ENCODE measurements at regions not wholly inside any gene's neighbourhood (a gene's known extent, or its start where the extent isn't known, plus 50 kb on each side); places are given as distances from the start of the nearest gene placed in this dataset.
"Not testable (repeated sequence)": the region's sequence is repeated elsewhere in the genome, so short reads cannot be mapped to it uniquely, and the experiment has no call there.

- no peak for DNase-seq (ENCODE audit: low spot score)
These were observed 102.0 kb upstream of the LSM6 start for GRCh38 chr4:146073517-146073916.

DNA sequence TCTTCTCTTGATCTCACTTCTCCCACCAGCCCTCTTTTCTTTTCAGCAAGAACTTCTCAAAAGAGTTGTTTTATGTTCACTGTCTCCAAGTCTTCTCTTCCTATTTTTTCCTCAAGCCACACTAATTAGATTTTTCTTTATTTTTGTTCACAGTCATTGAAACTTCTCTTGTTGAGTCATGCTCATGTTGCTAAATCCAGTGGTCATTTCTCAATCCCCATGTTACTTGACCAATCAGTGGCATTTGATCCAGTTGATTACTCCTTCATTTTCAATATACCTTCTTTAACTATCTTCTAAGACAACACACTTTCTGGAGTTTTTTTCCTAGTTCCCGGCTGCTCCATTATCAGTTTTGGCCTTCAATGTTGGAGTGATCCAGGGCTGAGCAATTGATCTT lies 103.1 kb upstream of the LSM6 start:
- no peak for DNase-seq (ENCODE audit: low spot score)

- no peak for DNase-seq (ENCODE audit: low spot score)
These were observed 104.1 kb upstream of the LSM6 start for GRCh38 chr4:146071390-146071789.

DNA sequence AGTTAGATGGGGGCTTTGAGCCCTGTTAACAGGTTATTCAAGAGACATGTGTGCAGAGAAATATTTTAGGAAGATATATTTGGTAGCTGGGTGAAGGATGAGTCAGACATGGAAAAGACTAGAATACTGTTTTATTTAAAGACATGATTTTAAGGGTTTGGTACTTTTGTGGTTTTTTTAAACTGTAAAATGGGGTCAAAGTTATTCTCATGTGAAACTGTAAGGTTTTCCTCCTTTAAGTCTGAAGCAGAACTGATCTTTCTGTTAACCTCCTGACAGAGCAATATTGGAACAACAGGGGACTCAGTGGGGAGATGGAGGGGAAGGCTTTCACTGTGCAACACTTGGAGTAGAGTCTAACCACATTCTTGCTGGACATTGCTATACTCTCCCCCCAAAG lies 112.4 kb upstream of the LSM6 start:
- no peak for DNase-seq (ENCODE audit: low spot score)

DNA sequence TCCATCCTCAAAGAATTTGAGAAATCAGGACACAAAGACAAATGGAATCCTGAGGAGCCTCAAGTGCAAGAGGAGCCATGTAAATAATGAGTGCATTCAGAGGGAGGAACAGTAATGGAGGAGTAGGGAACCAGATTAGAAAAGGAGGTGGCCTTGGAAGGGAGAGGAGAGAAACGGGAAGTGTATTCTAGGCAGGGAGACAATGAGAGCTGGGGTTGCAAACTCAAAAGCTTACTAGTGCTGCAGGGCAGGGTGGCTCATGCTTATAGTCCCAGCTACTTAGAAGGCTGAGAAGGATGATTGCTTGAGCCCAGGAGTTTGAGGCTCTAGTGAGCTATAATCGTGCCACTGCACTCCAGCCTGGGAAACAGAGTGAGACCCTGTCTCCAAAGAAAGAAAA lies 113.2 kb upstream of the LSM6 start:
- no peak for DNase-seq (ENCODE audit: low spot score)

- no peak for DNase-seq (ENCODE audit: low spot score)
These were observed 113.7 kb upstream of the LSM6 start for GRCh38 chr4:146061610-146062334.

DNA sequence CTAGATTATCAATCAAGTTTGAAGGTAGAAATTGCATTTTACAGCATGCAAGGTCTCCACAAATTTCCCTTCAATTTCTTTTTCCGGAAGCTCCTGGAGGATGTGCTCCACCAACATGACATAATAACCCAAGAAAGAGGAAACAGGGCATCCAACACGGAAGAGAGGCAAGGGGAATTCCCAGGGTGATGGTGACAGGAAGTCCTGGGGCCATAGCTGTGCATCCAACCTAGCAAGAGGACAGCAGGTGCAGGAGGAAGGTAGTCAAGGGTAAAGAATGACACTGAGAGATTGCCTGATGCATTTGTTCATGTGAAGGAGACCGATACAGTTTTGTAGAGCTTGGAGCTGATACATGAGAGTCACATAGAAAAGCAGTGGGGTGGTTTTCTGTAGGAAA lies 115.7 kb upstream of the LSM6 start:
- no peak for DNase-seq (ENCODE audit: low spot score)

DNA sequence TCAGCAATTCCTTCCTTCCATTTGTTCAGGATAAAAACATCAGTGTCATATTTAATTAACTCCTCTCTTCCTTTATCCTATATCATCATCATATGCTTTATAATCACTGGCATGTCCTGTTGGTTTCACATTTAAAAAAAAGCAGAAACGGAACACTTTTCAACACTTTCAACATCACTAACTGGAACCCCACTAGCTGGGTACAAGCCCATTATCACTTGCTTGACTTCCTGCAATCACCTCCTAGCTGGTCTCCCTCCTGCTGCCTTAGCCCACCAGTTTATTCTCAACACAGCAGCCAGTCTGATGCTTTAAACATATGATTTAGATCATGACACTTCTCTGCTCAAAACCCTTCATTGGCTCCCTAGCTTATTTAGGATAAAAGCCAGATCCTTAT lies 116.4 kb upstream of the LSM6 start:
- no peak for DNase-seq (ENCODE audit: low spot score)

DNA sequence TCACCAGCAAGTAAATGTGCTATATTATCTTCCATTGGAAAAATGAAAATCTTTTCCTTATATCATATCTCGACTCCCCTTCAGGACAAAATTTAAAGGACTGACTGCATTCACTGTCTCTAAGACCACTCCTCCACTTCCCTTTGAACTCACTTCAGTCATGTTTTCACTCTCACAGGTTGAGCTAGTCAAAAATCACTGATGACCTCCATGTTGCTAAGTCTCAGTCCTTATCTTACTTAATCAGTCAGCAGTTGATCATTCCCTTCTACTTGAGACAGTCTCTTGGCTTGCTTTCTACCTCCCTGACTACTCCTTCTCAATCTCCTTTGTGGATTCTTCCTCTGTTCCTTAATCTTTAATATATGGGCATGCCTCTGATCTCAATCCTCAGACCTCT lies 117.0 kb upstream of the LSM6 start:
- DNase-seq (ENCODE audit: low spot score) = no peak

GRCh38 chr4:146054676-146055075 lies 116.1 kb upstream of the ZNF827 start:
- DNase-seq (ENCODE audit: low spot score) = no peak

- DNase-seq (ENCODE audit: low spot score) = no peak
These were observed 115.3 kb upstream of the ZNF827 start for GRCh38 chr4:146053891-146054290.

- DNase-seq (ENCODE audit: low spot score) = no peak
These were observed 113.2 kb upstream of the ZNF827 start for GRCh38 chr4:146051728-146052391.

DNA sequence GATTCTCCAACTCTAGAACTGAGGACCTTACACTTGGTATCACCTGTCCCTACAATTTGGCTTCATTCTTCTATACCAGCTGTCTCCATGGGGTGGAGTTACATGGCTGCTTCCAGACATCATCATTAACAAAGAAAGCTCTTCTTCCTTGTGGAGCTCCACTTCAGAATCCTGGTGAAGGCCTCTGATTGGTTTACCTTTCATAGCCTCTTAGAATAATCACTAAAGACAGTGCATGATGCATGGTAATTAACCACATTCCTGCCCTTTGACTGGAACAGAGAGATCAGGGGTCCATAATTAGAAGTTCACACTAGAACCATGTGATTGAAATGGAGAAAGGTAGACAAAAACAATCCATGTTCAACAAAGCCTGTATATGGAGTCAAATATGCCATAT lies 112.6 kb upstream of the ZNF827 start:
- DNase-seq (ENCODE audit: low spot score) = no peak

- no peak for DNase-seq (ENCODE audit: low spot score)
These were observed 111.2 kb upstream of the ZNF827 start for GRCh38 chr4:146049802-146050201.

GRCh38 chr4:146047768-146048167 lies 109.1 kb upstream of the ZNF827 start:
- not testable (repeated sequence) for DNase-seq (ENCODE audit: low spot score)

GRCh38 chr4:146041139-146042004 lies 102.7 kb upstream of the ZNF827 start:
- DNase-seq (ENCODE audit: low spot score) = no peak

- DNase-seq (ENCODE audit: low spot score) = no peak
These were observed 102.0 kb upstream of the ZNF827 start for GRCh38 chr4:146040623-146041022.

DNA sequence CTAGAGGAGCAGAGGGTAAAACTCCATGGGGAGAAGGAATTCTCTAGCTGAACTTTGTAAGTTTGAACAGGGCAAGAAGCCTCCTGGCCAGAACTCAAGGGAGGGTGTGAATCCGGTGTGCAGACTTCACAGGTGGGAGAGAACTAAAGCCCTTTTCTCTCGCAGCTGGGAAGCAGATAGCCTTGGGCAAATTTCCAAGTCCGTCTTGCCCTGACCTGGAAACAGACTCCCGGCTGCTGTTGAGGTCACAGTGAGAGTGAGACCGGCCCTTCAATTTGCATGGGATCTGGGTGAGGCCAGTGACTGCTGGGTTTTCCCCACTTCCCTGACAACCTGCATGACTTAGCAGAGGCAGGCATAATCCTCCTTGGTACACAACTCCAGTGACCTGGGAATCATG lies 94.5 kb upstream of the ZNF827 start:
- peak; percentile 53 for DNase-seq (ENCODE audit: low spot score)

DNA sequence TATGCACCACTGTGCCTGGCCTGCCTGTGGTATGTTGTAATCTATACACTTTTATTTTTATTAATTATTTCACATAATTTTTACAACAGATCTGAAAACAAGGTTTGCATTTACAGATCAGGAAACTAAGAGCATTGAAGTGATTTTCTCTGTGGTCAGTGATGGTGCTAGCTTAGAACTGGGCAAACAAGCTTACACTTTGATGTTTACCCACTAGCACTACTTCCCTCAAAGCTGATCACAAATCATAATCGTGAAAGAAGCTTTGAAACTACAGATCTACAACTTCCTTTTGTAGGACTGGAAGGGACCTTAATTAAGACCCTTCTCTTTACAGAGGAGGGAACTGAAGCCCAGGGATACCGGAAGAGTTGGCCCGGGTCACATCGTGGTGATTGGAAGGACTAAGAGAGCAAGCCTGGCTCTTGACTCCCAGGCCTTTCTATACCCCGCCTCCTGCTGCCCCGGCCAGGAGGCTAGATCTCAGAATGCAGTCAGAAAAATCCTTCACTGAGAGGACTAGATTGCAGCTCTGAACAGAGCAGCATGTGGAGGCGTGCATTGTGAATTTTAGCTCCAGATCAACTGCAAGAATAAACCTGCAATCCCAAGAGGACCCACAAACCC lies 93.7 kb upstream of the ZNF827 start:
- DNase-seq (ENCODE audit: low spot score) = no peak

- DNase-seq (ENCODE audit: low spot score) = no peak
These were observed 91.5 kb upstream of the ZNF827 start for GRCh38 chr4:146029939-146030710.

DNA sequence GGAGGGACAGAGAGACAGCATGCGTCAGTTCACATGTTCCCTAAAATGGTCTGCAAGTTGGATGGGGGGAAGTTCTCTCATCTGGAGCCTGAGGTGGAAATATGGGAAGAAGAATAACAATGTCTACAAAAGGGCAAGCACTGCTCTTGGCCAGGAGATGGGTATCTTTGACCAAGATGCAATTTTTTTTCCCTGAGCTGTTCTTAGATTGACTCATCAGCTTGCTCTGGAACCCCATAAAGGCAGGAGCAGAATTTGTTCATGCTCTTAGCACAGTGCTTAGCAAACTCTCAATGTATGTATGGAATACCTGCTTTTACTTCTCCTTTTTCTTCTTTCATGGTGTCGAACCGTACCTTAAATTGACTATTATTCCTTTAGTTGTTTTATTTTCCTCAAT lies 90.5 kb upstream of the ZNF827 start:
- no peak for DNase-seq (ENCODE audit: low spot score)

DNA sequence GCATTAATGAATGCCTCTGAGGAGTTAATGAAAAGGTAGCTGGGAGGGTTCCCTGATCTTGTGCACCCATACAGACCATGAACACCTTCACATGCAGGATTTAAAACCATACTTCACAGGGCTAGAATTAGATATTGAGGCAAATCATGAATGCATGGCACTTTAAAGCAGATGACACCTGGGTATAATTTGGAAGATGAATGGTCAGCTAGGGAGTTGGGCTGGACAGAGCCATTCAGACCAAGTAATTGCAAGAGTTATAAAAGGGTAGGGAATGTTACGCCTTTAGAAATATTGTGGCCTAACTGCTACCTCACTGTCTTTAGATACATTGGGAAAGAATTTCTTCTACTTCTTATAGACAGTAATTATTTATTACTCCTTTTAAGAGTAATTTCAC lies 89.1 kb upstream of the ZNF827 start:
- DNase-seq (ENCODE audit: low spot score) = no peak
